ENCODE measurements at regions not wholly inside any gene's neighbourhood (a gene's known extent, or its start where the extent isn't known, plus 50 kb on each side); places are given as distances from the start of the nearest gene placed in this dataset.

DNA sequence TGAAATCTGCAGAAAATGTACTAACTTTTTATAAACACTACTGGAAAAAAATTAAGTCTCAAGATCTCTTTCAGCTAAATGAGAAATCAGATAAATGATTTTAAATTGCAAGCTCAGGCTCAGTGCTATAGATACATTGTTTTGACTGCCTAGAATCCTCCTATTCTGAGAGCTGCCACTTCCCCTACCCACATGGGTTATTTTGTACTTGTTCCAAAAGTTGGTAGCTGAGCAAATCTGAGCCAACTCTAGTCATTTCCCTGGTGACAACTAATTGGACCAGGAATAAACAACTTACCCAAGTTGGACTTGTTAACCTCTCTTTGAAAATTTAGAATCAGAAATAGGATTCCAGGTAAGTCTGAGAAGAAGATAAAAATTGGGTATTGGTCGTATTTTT is 202.1 kb downstream of the MBL2 start:
- TF ChIP-seq, protein P1, sequence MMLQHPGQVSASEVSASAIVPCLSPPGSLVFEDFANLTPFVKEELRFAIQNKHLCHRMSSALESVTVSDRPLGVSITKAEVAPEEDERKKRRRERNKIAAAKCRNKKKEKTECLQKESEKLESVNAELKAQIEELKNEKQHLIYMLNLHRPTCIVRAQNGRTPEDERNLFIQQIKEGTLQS (IDR thresholded peaks at IDR 0.05): no peak
- TF ChIP-seq, protein P2, sequence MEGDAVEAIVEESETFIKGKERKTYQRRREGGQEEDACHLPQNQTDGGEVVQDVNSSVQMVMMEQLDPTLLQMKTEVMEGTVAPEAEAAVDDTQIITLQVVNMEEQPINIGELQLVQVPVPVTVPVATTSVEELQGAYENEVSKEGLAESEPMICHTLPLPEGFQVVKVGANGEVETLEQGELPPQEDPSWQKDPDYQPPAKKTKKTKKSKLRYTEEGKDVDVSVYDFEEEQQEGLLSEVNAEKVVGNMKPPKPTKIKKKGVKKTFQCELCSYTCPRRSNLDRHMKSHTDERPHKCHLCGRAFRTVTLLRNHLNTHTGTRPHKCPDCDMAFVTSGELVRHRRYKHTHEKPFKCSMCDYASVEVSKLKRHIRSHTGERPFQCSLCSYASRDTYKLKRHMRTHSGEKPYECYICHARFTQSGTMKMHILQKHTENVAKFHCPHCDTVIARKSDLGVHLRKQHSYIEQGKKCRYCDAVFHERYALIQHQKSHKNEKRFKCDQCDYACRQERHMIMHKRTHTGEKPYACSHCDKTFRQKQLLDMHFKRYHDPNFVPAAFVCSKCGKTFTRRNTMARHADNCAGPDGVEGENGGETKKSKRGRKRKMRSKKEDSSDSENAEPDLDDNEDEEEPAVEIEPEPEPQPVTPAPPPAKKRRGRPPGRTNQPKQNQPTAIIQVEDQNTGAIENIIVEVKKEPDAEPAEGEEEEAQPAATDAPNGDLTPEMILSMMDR (IDR thresholded peaks at IDR 0.05; ENCODE audit: low read depth, low read length, missing input control): no peak
- TF ChIP-seq HNF4G (IDR thresholded peaks at IDR 0.05) (no peak), EGR1 (IDR thresholded peaks at IDR 0.05; ENCODE audit: low read depth in 2 of 2) (no peak), SP1 (IDR thresholded peaks at IDR 0.05) (no peak), RAD21 (IDR thresholded peaks at IDR 0.05) (no peak), YY1 (IDR thresholded peaks at IDR 0.05) (no peak)
